ENCODE measurements at regions not wholly inside any gene's neighbourhood (a gene's known extent, or its start where the extent isn't known, plus 50 kb on each side); places are given as distances from the start of the nearest gene placed in this dataset.

DNA sequence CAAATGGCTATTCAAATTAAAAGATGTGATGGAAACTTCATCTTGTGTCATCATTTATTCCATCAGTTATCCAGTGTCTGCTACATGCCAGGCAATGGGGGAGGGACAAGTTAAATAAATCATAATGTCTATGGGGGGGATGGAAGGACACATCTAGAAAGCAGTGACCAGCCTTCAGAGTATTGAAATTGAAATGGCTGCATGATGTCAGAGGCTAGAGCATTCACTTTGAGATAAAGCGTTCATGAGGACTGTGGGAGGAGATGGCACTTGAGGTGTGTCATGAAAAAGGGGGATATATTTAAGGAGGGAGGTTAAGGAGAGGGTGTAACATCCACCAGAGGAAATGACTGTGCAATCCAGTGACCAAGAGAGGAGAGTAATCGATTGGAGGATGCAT, 50.6 kb downstream of the SLIT2 start:
- DNase-seq (ENCODE audit: low spot score) (no peak), FAIRE-seq (no peak)

DNA sequence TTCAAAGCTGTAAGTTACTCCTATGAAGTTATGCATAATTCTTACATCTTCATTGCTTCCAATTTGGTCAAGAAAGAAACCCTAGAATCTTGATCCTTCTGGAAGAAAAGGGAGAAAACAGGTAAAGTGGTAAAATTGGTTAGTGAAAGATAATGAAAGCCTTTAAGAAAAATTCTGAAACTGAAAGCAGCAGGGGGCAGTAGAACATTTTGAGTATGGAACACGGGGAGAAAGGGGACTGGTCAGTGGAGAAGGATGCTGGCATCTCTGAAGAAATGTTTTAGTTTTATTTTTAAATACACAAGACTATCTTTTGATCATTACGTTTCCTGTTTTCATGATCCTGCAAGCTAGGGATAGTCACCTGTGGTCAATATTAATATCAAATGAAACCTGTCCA, 54.3 kb downstream of the SLIT2 start:
- FAIRE-seq, result no peak

DNA sequence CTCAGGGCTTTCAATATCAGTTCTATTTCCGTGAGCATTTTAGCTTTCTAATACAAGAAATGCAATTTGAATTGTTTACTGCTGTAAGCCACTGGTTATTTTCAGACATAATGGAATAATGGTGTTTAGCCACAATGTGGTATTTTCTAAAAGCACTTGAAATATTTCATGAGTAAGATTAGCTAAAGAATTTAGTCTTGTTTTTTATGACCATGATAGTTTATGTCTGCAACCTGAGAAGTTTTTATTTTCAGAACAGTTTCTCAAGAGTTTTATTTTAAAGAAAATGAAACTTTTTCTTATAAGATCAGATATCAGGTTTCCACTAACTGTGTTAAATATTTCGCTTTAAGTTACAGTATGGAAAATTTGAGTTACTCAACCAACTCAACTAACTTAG, 60.2 kb downstream of the SLIT2 start:
- FAIRE-seq (no peak), DNase-seq (ENCODE audit: low spot score) (no peak)

More for the DNA sequence above, 54.3 kb downstream of the SLIT2 start:
- no peak for DNase-seq (ENCODE audit: low spot score)

DNA sequence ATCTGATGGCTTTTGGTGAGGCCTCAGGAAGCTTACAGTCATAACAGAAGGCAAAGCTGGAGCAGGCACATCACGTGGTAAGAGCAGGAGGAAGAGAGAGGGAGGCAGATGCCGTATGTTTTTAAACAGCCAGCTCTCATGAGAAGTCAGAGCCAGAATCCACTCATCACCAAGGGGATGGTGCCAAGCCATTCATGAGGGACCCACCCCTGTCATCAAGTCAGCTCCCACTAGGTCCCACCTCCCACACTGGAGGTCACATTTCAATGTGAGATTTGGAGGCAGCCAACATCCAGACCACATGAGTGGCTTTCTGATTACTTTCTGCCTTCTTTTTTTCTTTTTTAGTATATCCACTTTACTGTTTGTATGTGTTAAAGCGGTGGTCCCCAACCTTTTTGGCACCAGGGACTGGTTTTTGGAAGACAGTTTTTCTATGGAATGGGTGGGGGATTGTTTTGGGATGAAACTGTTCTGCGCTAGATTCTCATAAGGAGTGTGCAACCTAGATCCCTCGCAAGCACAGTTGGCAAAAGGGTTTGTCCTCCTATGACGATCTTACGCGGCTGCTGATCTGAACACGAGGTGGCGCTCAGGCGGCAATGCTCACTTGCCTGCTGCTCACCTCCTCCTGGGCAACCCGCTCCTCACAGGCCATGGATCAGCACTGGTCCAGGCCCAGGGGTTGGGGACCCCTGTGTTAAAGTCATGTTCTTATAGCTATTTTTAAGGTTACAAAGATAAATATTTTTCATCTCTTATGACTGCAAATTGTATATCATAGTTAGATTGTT, 61.7 kb downstream of the SLIT2 start:
- FAIRE-seq (no peak), DNase-seq (ENCODE audit: low spot score) (no peak)

DNA sequence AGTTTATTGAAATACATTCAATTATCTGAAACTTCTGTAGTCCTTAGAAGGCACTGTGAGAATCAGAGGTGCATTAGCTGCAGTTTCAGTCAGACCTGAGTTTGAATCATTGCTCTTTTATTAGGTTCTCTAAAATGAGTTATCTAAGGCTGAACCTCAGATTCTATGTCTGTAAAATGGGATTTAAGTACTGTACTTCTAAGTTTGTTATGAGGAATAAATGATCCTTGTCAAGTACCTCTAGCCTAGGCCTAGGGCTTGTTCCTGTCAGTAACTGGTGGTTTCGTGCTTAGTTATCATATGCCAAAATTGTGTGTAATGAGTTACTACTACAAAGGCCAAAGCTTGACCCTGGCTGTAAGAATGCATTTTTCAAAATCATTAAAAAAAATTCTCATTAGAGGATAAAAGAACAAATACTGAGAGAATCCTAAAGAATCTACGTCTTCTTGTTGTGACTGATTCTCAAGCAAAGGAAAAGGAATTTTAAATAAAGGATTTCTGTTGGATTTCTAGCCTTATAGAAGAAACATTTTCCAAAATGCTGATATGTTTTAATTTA, 65.8 kb downstream of the SLIT2 start:
- no peak for DNase-seq (ENCODE audit: low spot score)
- no peak for FAIRE-seq

DNA sequence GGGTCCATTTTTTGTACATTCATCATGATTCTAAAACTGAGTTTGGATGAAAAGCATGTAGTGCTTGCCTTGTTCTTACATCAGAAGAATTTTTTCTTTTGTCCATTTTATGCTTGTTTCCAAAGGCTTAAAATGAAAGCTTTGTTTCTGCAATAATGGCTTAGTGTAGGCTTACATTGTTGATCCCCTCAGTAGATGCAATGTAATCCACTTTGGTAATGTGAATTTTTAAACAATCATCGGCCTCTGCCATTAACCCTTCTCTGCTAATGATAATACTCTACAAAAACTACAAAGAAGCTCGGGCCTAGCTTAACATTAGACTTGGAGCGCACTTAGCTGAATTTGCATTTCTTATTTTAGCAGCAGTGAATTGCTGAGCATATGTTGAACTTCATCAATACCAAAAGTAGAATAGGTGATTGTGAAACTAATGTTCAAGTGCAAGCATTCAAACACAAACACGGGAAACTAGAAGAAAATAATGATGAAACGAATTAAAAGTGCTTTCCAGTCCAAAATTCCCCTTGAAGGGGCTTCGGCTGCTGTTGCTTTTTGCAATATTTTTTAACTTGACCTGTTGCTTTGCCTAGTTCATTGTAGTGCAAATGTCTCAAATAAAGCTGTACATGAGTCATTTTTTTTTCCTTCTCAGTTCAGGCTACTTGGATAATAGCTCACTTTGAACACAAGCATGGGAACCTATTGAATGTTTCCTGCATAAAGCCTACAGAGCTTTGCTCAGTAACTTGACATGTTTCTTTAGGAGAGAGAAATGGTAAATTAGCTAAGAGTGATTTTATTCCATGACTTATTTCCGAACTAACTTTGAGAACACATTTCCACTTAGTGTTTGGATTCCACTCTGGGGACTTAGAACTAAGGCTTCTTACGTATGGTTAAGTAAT, 66.5 kb downstream of the SLIT2 start:
- FAIRE-seq (no peak), DNase-seq (ENCODE audit: low spot score) (no peak)

DNA sequence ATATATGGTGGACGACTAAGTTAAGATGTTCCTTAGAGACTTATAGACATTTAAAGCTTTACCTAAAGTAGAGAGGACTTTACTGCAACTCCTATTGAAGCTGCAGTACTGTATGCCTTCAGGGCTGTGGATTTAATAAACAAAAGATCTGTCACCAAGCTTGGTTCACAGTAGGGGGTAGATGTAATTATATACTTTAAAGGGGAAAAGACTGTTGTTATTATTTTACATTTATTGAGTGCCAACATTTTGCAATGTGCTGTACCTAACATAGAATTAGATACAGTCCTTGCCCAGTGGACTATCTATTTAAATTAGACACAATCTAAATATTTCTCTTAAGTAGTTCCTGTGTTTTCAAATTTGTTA, 67.2 kb downstream of the SLIT2 start:
- FAIRE-seq, result no peak

DNA sequence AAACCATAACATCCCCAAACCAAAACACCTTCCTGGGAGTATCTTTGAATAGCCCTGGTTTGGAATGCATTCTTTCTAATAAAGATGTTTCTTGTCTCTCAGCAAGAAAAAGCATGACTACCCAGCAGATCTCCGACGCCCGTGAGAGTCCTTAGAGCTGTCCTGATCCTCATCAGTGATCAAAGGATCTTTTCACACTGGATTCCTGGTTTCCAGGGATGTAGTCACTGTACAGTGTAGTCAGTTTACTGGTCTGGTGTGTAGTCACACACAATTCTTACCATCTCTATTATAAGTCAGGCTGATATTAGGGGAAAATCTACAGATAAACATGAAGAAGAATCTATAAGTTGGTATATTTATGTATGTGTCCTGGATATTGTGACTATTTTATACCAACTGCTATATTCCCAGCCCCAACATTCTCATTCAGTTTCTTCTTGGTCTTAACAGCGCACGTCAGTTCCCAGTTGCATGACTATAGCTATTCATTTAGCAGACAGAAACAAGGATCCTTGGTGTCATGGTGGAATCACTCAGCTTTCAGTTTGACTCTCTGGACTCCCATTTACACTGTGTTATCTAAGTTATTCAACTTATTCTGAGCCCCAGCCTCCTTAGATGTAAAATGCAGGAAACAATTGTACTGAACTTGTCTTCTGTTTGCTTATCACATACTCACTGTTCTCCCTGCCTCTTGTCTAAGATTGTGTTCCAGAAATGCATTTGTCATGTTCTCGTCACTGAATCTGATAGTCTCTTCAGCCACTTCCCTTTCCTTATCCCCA, 68.3 kb downstream of the SLIT2 start:
- FAIRE-seq, result no peak
- DNase-seq (ENCODE audit: low spot score), result no peak

More for the DNA sequence above, 67.2 kb downstream of the SLIT2 start:
- no peak for DNase-seq (ENCODE audit: low spot score)

DNA sequence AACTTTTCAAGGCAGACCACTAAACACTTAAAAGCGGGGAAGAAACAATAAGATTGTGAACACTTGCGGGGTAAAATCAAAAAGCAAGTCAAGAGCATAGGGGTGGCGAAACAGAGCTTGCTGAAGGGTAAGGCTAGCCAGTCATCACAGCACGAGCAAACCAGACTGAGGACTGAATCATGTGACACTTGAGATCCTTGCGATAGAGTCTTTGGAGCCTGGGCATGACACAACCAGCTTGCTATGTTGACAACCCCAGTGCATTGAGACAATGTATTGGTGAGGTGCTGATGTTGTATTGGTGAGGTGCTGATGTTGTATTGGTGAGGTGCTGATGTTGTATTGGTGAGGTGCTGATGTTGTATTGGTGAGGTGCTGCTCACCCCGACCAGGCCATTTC, 72.3 kb downstream of the SLIT2 start:
- DNase-seq (ENCODE audit: low spot score), result no peak

DNA sequence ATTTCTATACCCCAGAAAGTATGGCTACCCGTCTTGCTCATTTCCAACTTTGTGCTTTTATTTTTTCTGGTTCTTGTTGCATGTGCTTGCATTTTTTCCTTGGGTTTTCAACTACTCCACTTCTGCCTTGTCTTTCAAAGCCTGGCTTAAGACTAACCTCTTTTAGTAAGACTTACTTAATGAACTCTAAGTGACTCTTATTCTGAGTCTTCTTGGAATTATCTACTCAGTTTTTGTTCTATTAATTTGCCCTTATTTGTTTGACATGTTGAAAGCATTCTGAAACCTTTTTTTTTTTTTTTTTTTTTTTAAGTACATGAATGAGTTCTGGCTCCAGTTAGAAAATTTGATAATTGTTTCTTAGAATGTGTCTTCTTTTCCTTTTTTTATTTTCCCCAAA, 74.8 kb downstream of the SLIT2 start:
- FAIRE-seq (no peak), DNase-seq (ENCODE audit: low spot score) (no peak)

More for the DNA sequence above, 72.3 kb downstream of the SLIT2 start:
- no peak for FAIRE-seq

DNA sequence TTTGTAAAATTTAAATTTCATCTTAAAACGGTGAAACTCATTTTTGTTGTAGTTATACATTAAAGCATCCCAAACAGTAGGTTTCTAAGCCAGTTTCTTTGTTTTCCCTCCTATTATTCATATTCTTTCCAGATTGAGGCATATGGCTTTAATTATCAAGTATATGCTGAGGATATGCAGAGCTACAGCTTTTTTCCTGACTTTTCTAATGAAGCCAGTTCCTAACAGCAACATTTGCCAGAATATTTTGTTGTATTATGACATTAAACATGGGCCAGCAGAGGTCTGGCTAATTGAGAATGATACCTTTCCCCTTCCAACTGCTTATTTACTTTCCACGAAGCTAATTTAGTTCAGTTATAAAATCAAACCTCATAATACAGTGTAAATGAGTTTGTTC, 75.3 kb downstream of the SLIT2 start:
- DNase-seq (ENCODE audit: low spot score) (no peak), FAIRE-seq (no peak)

DNA sequence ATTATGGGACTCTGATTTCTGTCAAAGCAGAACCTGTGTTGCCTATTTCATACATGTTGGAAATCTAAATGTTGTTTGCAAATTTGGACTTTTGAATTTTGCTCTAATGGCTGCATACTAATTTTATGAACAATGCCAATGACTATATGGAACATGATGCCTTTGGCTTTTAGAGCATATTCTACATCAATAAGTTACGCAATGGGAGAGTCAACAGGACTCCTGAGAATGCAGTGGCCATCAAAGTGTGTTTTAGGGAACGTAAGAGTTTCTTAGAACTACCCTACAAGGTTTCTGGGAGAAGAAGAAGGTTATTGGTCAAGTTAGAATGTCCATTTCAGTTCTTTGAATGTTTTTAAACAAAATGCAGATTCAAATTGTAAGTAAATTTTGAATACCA, 76.1 kb downstream of the SLIT2 start:
- FAIRE-seq, result no peak
- no peak for DNase-seq (ENCODE audit: low spot score)

DNA sequence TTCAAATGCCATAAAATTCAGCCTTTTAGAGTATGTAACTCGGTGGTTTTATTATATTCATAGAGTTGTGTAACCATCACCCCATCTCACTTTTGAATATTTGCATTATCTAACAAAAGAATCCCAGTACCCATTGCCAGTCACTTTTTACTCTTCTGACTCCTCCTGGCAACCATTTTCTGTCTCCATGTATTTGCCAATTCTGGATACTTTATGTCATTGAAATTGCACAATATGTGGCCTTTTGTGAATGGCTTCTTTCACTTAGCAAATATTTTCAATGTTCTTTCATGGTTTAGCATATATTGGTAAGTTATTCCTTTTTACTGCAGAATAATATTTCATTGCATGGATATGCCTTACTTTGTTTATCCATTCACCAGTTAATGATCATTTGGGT, 79.9 kb downstream of the SLIT2 start:
- DNase-seq (ENCODE audit: low spot score) (no peak), FAIRE-seq (no peak)

DNA sequence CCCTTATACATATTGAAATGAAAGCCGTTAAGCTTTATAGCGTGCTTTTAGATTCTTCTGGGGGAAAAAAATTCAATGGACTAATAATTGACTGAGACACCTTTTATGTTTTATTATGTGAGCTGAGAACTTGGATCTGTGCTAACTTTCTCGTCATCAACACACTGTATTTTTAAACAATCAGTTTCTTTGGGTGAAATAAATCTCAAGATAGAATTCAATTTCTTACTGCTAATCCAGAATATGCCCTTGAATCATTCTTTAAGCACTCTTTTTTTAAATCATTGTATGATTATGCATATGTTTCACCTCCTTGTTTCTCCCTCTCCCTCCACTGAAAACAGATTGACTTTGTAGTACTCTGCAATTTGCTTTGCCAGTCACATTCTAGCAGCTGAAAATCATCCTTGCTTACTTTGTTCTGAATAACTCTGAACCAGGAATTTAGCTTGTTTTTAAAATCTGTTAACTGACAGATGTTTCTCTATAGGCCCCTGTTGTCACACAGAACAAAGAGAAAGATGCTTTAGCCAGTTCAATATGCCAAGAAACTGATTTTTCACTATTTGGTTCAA, 81.5 kb downstream of the SLIT2 start:
- FAIRE-seq (no peak), DNase-seq (ENCODE audit: low spot score) (no peak)

DNA sequence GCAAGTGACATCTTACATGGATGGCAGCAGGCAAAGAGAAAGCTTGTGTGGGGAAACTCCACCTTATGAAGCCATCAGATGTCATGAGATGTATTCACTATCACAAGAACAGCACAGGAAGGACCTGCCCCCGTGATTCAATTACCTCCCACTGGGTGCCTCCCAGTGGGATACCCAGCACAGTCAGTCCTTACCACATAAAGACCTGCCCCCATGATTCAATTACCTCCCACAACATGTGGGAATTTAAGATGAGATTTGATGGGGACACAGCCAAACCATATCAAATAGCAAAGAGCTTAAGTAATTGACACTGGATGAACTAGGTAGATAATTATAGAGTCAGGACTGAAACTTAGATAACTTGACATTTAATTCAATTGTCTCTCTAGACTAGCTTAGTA, 85.6 kb downstream of the SLIT2 start:
- no peak for DNase-seq (ENCODE audit: low spot score)
- FAIRE-seq, result no peak

DNA sequence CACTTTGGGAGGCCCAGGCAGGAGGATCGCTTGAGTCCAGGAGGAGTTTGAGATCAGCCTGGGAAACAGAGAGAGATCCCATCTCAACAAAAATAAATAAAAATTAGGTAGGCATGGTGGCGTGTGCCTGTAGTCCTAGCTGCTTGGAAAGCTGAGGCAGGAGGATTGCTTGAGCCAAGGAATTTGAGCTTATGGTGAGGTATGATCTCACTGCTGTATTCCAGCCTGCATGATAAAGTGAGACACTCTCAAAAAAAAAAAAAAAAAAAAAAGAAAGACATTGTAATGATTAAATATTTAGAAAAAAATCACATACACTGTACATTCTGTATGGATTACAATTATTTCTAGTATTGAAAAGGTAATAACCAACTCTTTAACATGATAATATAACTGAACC, 87.1 kb downstream of the SLIT2 start:
- no peak for FAIRE-seq
- no peak for DNase-seq (ENCODE audit: low spot score)

DNA sequence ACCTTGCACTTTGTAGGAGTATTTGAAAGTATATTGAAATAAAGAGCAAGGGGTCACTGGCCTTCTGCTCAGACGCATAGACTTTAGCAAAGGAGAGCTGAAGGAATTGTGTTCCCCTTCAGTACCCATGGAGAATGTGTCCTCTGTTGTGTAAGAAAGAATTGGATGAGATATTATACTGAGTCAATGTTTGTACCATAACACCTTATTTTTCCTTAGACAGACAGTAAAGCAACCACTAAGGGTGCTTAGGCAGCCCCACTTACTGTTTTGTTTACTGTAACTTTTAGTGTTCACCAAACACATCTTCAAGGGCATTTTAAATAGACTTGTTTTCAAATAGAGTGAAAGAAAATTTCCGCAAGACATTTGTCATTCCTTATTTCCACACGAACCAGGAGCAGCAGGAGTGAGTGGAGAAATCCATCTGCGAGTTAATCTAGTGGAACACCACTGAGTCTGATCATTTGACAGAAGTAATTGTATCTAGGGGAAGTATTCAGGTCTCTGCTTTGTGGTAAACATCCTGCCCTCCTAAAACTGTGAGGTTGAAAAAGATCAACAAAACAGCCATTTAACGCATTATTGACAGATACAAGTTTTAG, 89.5 kb downstream of the SLIT2 start:
- DNase-seq (ENCODE audit: low spot score) (no peak), FAIRE-seq (no peak)

DNA sequence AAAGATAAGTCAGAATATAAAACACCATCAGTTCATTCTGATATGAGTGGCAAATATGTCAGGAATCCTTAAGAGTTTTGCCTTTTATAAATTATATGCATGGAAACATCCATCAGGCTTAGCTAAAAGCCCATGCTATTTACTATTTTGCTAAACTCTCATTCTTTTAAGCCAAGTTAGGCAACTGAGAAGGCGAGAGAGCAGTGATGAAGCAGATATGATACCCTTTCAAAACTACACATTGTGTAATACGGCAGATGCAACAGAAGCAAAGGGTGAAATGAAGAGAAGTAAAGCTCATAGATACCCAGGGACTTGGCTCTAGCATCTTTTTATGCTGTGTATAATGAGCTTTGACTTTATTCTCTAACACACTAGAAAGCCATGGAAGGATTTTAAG, 95.8 kb downstream of the SLIT2 start:
- no peak for DNase-seq (ENCODE audit: low spot score)
- no peak for FAIRE-seq

DNA sequence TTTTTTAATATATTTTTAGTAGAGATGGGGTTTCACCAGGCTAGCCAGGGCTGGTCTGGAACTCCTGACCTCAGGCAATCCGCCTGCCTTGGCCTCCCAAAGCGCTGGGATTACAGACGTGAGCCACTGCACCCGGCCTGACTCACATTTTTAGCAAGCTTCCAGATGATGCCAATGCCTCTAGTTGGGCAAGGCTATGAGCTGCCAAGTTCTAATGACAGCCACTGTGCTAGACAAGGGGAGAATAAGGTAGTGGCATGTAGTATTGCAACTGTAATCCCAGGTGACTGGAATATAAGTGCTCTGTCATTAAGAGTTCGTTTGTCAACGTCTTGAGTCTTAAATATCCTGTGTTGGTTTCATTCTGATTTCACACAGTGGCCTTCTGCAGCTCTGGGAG, 96.7 kb downstream of the SLIT2 start:
- FAIRE-seq (no peak), DNase-seq (ENCODE audit: low spot score) (no peak)

DNA sequence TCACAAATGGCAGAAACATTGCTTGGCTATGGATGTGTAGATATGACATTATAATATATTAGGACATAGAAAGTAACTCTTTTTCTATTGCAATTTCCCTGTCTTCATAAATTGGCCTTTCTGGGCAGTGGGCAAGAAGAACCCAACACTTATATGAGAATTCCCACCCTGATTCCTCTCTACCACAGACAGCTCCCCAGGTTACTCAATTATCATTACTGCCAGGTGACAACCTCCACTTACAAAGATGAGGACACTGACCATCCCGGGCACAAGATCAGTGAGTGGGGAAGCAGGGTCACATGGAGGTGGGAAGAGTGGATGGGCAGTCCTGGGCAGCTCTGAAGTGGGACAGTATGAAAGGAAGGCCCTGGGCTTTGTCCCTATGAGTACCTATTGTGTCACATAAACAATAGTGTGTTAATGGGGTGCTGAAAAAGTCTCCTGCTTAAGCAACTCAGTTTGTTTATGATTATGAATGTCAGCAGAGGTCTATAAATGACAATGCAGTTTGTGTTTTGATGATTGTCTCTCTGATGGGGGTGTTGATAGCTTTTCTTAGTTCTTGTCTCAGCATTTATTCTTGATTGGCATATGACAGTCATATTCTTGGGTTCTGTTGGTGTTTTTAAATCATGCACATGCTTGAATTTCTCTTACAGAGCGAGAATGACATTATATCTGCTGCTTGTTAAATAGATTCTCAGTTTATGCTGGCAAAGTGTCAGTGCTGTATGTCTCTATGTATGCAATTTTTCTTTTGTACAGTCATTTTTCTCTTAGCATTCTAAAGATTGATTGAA, 99.9 kb downstream of the SLIT2 start:
- FAIRE-seq (no peak), DNase-seq (ENCODE audit: low spot score) (no peak)

All from urothelium cell line (cell line).